Endothelial cell (in vitro differentiated cells): ENCODE measurements at regions not wholly inside any gene's neighbourhood (a gene's known extent, or its start where the extent isn't known, plus 50 kb on each side); places are given as distances from the start of the nearest gene placed in this dataset.

Experiments
- DNase-seq: peaks from one replicate; pipeline ENCODE4 v3.0.0; 2021; ENCODE audit warnings: low spot score
- H3K27ac Mint-ChIP-seq: one replicate; pipeline ENCODE4 v1.8.0; 2021; ENCODE audit warnings: mixed read lengths, inconsistent platforms; ENCODE audit not compliant: unreplicated experiment
- H3K27me3 Mint-ChIP-seq: one replicate; pipeline ENCODE4 v1.8.0; 2021; ENCODE audit warnings: mild to moderate bottlenecking, moderate library complexity, mixed read lengths, inconsistent platforms; ENCODE audit not compliant: unreplicated experiment
- H3K36me3 Mint-ChIP-seq: one replicate; pipeline ENCODE4 v1.8.0; 2021; ENCODE audit warnings: mild to moderate bottlenecking, low read depth, mixed read lengths, inconsistent platforms; ENCODE audit not compliant: unreplicated experiment
- H3K4me1 Mint-ChIP-seq: one replicate; pipeline ENCODE4 v1.8.0; 2021; ENCODE audit warnings: mild to moderate bottlenecking, mixed read lengths, inconsistent platforms; ENCODE audit not compliant: unreplicated experiment
- H3K4me3 Mint-ChIP-seq: one replicate; pipeline ENCODE4 v1.8.0; 2021; ENCODE audit warnings: mild to moderate bottlenecking, mixed read lengths, inconsistent platforms; ENCODE audit not compliant: unreplicated experiment
- H3K9me3 Mint-ChIP-seq: one replicate; pipeline ENCODE4 v1.8.0; 2021; ENCODE audit warnings: mixed read lengths, inconsistent platforms; ENCODE audit not compliant: unreplicated experiment
- CTCF ChIP-seq: fragments of 200-600 bp; sonication (generic); IDR thresholded peaks from one replicate; pipeline ENCODE4 v1.5.0; 2021; ENCODE audit warnings: antibody characterized with exemption; ENCODE audit not compliant: unreplicated experiment

- DNase-seq: no peak
- Mint-ChIP-seq H3K4me3 (no peak overlapping the region), H3K4me1 (peaks cover 4% of the 10 kb centered on the region), H3K36me3 (no peaks in the 10 kb centered on the region), H3K27me3 (no peaks in the 10 kb centered on the region), H3K27ac (no peak overlapping the region), H3K9me3 (no peaks in the 10 kb centered on the region)
- no peak for TF ChIP-seq CTCF
These were observed 252.6 kb downstream of the ACTL7B start for GRCh38 chr9:108603141-108603540.

- DNase-seq: no peak
- no peak for TF ChIP-seq CTCF
- no peak overlapping the region for H3K27ac Mint-ChIP-seq
- no peaks in the 10 kb centered on the region for H3K9me3 Mint-ChIP-seq
- H3K27me3 Mint-ChIP-seq: no peaks in the 10 kb centered on the region
- H3K4me1 Mint-ChIP-seq: no peaks in the 10 kb centered on the region
- no peak overlapping the region for H3K4me3 Mint-ChIP-seq
- no peaks in the 10 kb centered on the region for H3K36me3 Mint-ChIP-seq
These were observed 254.9 kb downstream of the ACTL7B start for GRCh38 chr9:108600896-108601295.

GRCh38 chr9:108599571-108599970, 256.2 kb downstream of the ACTL7B start:
- no peak overlapping the region for H3K4me3 Mint-ChIP-seq
- no peak for DNase-seq
- no peaks in the 10 kb centered on the region for H3K4me1 Mint-ChIP-seq
- no peak for TF ChIP-seq CTCF
- H3K27ac Mint-ChIP-seq: no peak overlapping the region
- H3K36me3 Mint-ChIP-seq: no peaks in the 10 kb centered on the region
- H3K9me3 Mint-ChIP-seq: no peaks in the 10 kb centered on the region
- no peaks in the 10 kb centered on the region for H3K27me3 Mint-ChIP-seq

- Mint-ChIP-seq H3K4me3 (no peak overlapping the region), H3K9me3 (no peaks in the 10 kb centered on the region), H3K4me1 (no peaks in the 10 kb centered on the region), H3K27ac (no peak overlapping the region), H3K36me3 (no peaks in the 10 kb centered on the region), H3K27me3 (no peaks in the 10 kb centered on the region)
- no peak for DNase-seq
- no peak for TF ChIP-seq CTCF
These were observed 264.7 kb downstream of the ACTL7B start for GRCh38 chr9:108591121-108591520.

GRCh38 chr9:108588246-108588645, 267.5 kb downstream of the ACTL7B start:
- Mint-ChIP-seq H3K27ac (no peak overlapping the region), H3K36me3 (no peaks in the 10 kb centered on the region), H3K9me3 (no peaks in the 10 kb centered on the region), H3K27me3 (no peaks in the 10 kb centered on the region), H3K4me3 (no peak overlapping the region), H3K4me1 (no peaks in the 10 kb centered on the region)
- no peak for DNase-seq
- no peak for TF ChIP-seq CTCF
